H9 (cell line): ENCODE measurements at regions not wholly inside any gene's neighbourhood (a gene's known extent, or its start where the extent isn't known, plus 50 kb on each side); places are given as distances from the start of the nearest gene placed in this dataset.
"Not testable (repeated sequence)": the region's sequence is repeated elsewhere in the genome, so short reads cannot be mapped to it uniquely, and the experiment has no call there.

ENCODE experiments used
- DNase-seq: peaks from one replicate; pipeline ENCODE4 v3.0.0-alpha.2; 2017
- H2AFZ ChIP-seq: one replicate; pipeline ENCODE4 v1.6.1; 2013; ENCODE audit warnings: mild to moderate bottlenecking, low read length, control low read depth, moderate library complexity
- H2AK5ac ChIP-seq: 2 replicates; pipeline ENCODE4 v1.6.1; 2013; ENCODE audit warnings: low read length, control low read depth, mixed read lengths; ENCODE audit not compliant: insufficient read length
- H2BK120ac ChIP-seq: one replicate; pipeline ENCODE4 v1.6.1; 2013; ENCODE audit warnings: low read depth, mild to moderate bottlenecking, low read length, control low read depth, inconsistent platforms; ENCODE audit not compliant: poor library complexity, severe bottlenecking
- H2BK12ac ChIP-seq: 2 replicates; pipeline ENCODE4 v1.6.1; 2013; ENCODE audit warnings: low read length, control low read depth, mixed read lengths, low read depth; ENCODE audit not compliant: insufficient read length
- H2BK15ac ChIP-seq: 2 replicates; pipeline ENCODE4 v1.6.1; 2013; ENCODE audit warnings: low read depth, low read length, control low read depth
- H2BK20ac ChIP-seq: one replicate; pipeline ENCODE4 v1.6.1; 2013; ENCODE audit warnings: low read depth, mild to moderate bottlenecking, low read length, control low read depth, inconsistent platforms; ENCODE audit not compliant: poor library complexity, severe bottlenecking
- H2BK5ac ChIP-seq: 2 replicates; pipeline ENCODE4 v1.6.1; 2013; ENCODE audit warnings: low read length, control low read depth, mixed read lengths; ENCODE audit not compliant: insufficient read length
- H3K14ac ChIP-seq: 2 replicates; pipeline ENCODE4 v1.6.1; 2013; ENCODE audit warnings: low read length, control low read depth; ENCODE audit not compliant: insufficient read depth
- H3K18ac ChIP-seq: 2 replicates; pipeline ENCODE4 v1.6.1; 2013; ENCODE audit warnings: low read depth, mild to moderate bottlenecking, mixed read lengths, low read length, control low read depth; ENCODE audit not compliant: insufficient read length
- H3K23ac ChIP-seq: 2 replicates; pipeline ENCODE4 v1.6.1; 2013; ENCODE audit warnings: low read length, control low read depth, mixed read lengths, low read depth; ENCODE audit not compliant: insufficient read length
- H3K23me2 ChIP-seq: 2 replicates; pipeline ENCODE4 v1.6.1; 2013; ENCODE audit warnings: low read depth, mild to moderate bottlenecking, mixed read lengths, low read length, control low read depth; ENCODE audit not compliant: insufficient read length, poor library complexity, severe bottlenecking
- H3K27ac ChIP-seq: 2 replicates; pipeline ENCODE4 v1.5.1; 2013; ENCODE audit warnings: low read length, control low read depth, mixed read lengths, low read depth; ENCODE audit not compliant: insufficient read length
- H3K27me3 ChIP-seq: 2 replicates; pipeline ENCODE4 v1.6.1; 2013; ENCODE audit warnings: low read length, control low read depth, inconsistent platforms; ENCODE audit not compliant: insufficient read depth
- H3K4ac ChIP-seq: 2 replicates; pipeline ENCODE4 v1.6.1; 2013; ENCODE audit warnings: low read depth, mild to moderate bottlenecking, control low read depth, inconsistent platforms, low read length, moderate library complexity
- H3K4me1 ChIP-seq: 2 replicates; pipeline ENCODE4 v1.6.1; 2013; ENCODE audit warnings: low read length, control low read depth, inconsistent platforms; ENCODE audit not compliant: insufficient read depth
- H3K4me2 ChIP-seq: 2 replicates; pipeline ENCODE4 v1.6.1; 2013; ENCODE audit warnings: low read length, control low read depth, mixed read lengths; ENCODE audit not compliant: insufficient read length, insufficient read depth
- H3K56ac ChIP-seq: 2 replicates; pipeline ENCODE4 v1.6.1; 2013; ENCODE audit warnings: low read depth, mild to moderate bottlenecking, mixed read lengths, low read length, control low read depth; ENCODE audit not compliant: insufficient read length
- H3K79me1 ChIP-seq: 2 replicates; pipeline ENCODE4 v1.6.1; 2013; ENCODE audit warnings: low read depth, mild to moderate bottlenecking, moderate library complexity, low read length, control low read depth, inconsistent platforms; ENCODE audit not compliant: insufficient read depth, poor library complexity, severe bottlenecking
- H3K79me2 ChIP-seq: 2 replicates; pipeline ENCODE4 v1.6.1; 2013; ENCODE audit warnings: low read length, control low read depth, inconsistent platforms; ENCODE audit not compliant: insufficient read depth
- H3K9ac ChIP-seq: 2 replicates; pipeline ENCODE4 v1.6.1; 2013; ENCODE audit warnings: low read length, control low read depth, mixed read lengths; ENCODE audit not compliant: insufficient read length; ENCODE audit errors: extremely low read depth
- H3K9me3 ChIP-seq: one replicate; pipeline ENCODE4 v1.6.1; 2013; ENCODE audit warnings: low read depth, low read length, inconsistent platforms; ENCODE audit not compliant: control insufficient read depth
- H3T11ph ChIP-seq: one replicate; pipeline ENCODE4 v1.6.1; 2013; ENCODE audit warnings: mild to moderate bottlenecking, low read length, control low read depth, inconsistent platforms
- H4K20me1 ChIP-seq: one replicate; pipeline ENCODE4 v1.6.1; 2013; ENCODE audit not compliant: control insufficient read depth, insufficient read length, insufficient read depth
- H4K5ac ChIP-seq: 2 replicates; pipeline ENCODE4 v1.6.1; 2013; ENCODE audit warnings: low read depth, mild to moderate bottlenecking, mixed read lengths, low read length, control low read depth; ENCODE audit not compliant: insufficient read length
- H4K8ac ChIP-seq: replicated peaks from 2 replicates; pipeline ENCODE4 v1.6.1; 2013; ENCODE audit warnings: low read length, control low read depth, mixed read lengths, low read depth; ENCODE audit not compliant: insufficient read length
- H4K91ac ChIP-seq: 2 replicates; pipeline ENCODE4 v1.6.1; 2013; ENCODE audit warnings: low read depth, mild to moderate bottlenecking, moderate library complexity, mixed read lengths, low read length, control low read depth; ENCODE audit not compliant: insufficient read length
- H3K27ac Mint-ChIP-seq, 3 experiments: 2 replicates in 2 of 3; 3 replicates in 1 of 3; pipeline ENCODE4 v1.8.0; 2020 to 2021; ENCODE audit warnings: mixed read lengths in 3 of 3, mild to moderate bottlenecking in 1 of 3, moderate library complexity in 1 of 3
- H3K27me3 Mint-ChIP-seq: 2 replicates; pipeline ENCODE4 v1.8.0; 2021; ENCODE audit warnings: low read depth, mild to moderate bottlenecking, moderate library complexity, mixed read lengths
- H3K36me3 Mint-ChIP-seq, 3 experiments: 2 replicates in 2 of 3; 3 replicates in 1 of 3; pipeline ENCODE4 v1.8.0; 2020 to 2021; ENCODE audit warnings: low read depth in 3 of 3, mixed read lengths in 3 of 3; ENCODE audit not compliant: insufficient read depth in 1 of 3
- H3K4me1 Mint-ChIP-seq, 2 experiments: 2 replicates each; pipeline ENCODE4 v1.8.0; 2020; ENCODE audit warnings: mixed read lengths in 2 of 2
- H3K4me3 Mint-ChIP-seq, 2 experiments: 2 replicates in 1 of 2; 3 replicates in 1 of 2; pipeline ENCODE4 v1.8.0; 2020 to 2021; ENCODE audit warnings: mild to moderate bottlenecking in 2 of 2, mixed read lengths in 2 of 2, moderate library complexity in 1 of 2
- H3K9me3 Mint-ChIP-seq, 2 experiments: 2 replicates in 1 of 2; 3 replicates in 1 of 2; pipeline ENCODE4 v1.8.0; 2020; ENCODE audit warnings: mild to moderate bottlenecking in 2 of 2, mixed read lengths in 2 of 2, moderate library complexity in 1 of 2
- WGBS: extraction: QIAGEN DNeasy Blood & Tissue Kit; methylation state at CpG from one replicate; pipeline ENCODE4 v1.1.7; 2013; ENCODE audit warnings: missing lambda C conversion rate, low lambda C conversion rate, mixed read lengths; ENCODE audit not compliant: insufficient read length; ENCODE audit errors: extremely low coverage; 5-methylcytosine and 5-hydroxymethylcytosine counted together
- TF ChIP-seq, protein P1 (sequence below): fragments of 200-600 bp; sonication (generic); conservative IDR thresholded peaks from 3 replicates; pipeline ENCODE4 v1.8.0; 2021; ENCODE audit warnings: antibody characterized with exemption, mild to moderate bottlenecking

DNA sequence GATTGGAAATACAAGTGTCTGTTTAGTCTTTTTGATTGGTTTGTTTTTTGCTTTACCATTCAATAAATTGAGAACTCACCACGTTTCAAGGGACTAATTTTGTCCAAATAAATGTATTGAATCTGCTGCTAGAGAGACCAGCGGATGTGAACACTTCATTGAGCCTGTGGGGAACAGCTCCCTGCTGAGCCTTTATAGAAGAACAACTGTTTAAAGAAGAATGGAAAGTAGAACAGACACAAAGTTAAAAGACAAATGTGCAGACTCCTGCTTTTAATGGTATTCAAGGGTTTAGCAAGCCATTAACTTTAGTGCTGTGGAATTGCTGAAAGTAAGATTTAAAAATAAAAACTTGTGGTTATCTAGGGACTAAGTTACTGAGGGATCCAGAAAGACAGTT is 817.7 kb upstream of the B3GALT2 start:
- Histone ChIP-seq H4K91ac (no peak overlapping the region), H3T11ph (no peak overlapping the region), H3K79me1 (no peaks in the 10 kb centered on the region), H2BK20ac (no peak overlapping the region), H3K9ac (no peak overlapping the region), H3K23me2 (no peaks in the 10 kb centered on the region), H2BK12ac (no peak overlapping the region), H3K18ac (no peak overlapping the region), H4K20me1 (no peaks in the 10 kb centered on the region), H2AK5ac (no peak overlapping the region), H3K56ac (no peak overlapping the region), H3K14ac (no peak overlapping the region), H4K5ac (no peak overlapping the region), H3K27me3 (no peaks in the 10 kb centered on the region), H3K4me2 (no peak overlapping the region), H3K23ac (no peak overlapping the region), H2BK5ac (no peak overlapping the region), H2BK120ac (no peak overlapping the region), H2AFZ (no peak overlapping the region), H3K4ac (no peak overlapping the region), H3K4me1 (no peaks in the 10 kb centered on the region), H3K9me3 (no peaks in the 10 kb centered on the region), H2BK15ac (no peak overlapping the region), H4K8ac (no peak overlapping the region), H3K79me2 (no peaks in the 10 kb centered on the region), H3K27ac (no peak overlapping the region)
- no CpG with 5 or more reads among the region's 2 CpGs for WGBS
- DNase-seq = no peak
- H3K4me1 Mint-ChIP-seq = peaks cover 5 to 6% of the 10 kb centered on the region in 2 experiments
- TF ChIP-seq, protein P1, sequence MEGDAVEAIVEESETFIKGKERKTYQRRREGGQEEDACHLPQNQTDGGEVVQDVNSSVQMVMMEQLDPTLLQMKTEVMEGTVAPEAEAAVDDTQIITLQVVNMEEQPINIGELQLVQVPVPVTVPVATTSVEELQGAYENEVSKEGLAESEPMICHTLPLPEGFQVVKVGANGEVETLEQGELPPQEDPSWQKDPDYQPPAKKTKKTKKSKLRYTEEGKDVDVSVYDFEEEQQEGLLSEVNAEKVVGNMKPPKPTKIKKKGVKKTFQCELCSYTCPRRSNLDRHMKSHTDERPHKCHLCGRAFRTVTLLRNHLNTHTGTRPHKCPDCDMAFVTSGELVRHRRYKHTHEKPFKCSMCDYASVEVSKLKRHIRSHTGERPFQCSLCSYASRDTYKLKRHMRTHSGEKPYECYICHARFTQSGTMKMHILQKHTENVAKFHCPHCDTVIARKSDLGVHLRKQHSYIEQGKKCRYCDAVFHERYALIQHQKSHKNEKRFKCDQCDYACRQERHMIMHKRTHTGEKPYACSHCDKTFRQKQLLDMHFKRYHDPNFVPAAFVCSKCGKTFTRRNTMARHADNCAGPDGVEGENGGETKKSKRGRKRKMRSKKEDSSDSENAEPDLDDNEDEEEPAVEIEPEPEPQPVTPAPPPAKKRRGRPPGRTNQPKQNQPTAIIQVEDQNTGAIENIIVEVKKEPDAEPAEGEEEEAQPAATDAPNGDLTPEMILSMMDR = no peak
- no peak overlapping the region for H3K4me3 Mint-ChIP-seq
- peak overlapping the region in 2 of 3 experiments; percentile 11 to 53; a peak in 2 of 7 replicates for H3K27ac Mint-ChIP-seq
- no peaks in the 10 kb centered on the region for H3K27me3 Mint-ChIP-seq
- H3K36me3 Mint-ChIP-seq = peaks cover 0 to 5% (median 4%) of the 10 kb centered on the region in 3 experiments; a peak in 4 of 7 replicates
- H3K9me3 Mint-ChIP-seq = peaks cover 5 to 6% of the 10 kb centered on the region in 2 experiments; a peak in 4 of 5 replicates

GRCh38 chr1:194001726-194002350 is 815.4 kb upstream of the B3GALT2 start:
- H3K4me3 Mint-ChIP-seq, H2BK120ac ChIP-seq, H3K4me1 Mint-ChIP-seq, H3K4ac ChIP-seq, H2AFZ ChIP-seq, H4K8ac ChIP-seq, H3K23me2 ChIP-seq, H3K9me3 Mint-ChIP-seq, H4K91ac ChIP-seq, H3T11ph ChIP-seq, H3K27me3 ChIP-seq, H3K9ac ChIP-seq, H3K23ac ChIP-seq, H3K27me3 Mint-ChIP-seq, H3K79me1 ChIP-seq, H3K27ac ChIP-seq, H4K5ac ChIP-seq, H3K9me3 ChIP-seq, H2BK20ac ChIP-seq, H2BK12ac ChIP-seq, H3K36me3 Mint-ChIP-seq, H3K4me1 ChIP-seq, H3K14ac ChIP-seq, H3K79me2 ChIP-seq, H3K18ac ChIP-seq, H3K4me2 ChIP-seq, H2BK15ac ChIP-seq, DNase-seq, H2BK5ac ChIP-seq, H3K27ac Mint-ChIP-seq, H2AK5ac ChIP-seq, H4K20me1 ChIP-seq, H3K56ac ChIP-seq: not testable (repeated sequence)
- WGBS = no CpG with 5 or more reads among the region's 33 CpGs
